GM23248 (cell line): ENCODE measurements at regions not wholly inside any gene's neighbourhood (a gene's known extent, or its start where the extent isn't known, plus 50 kb on each side); places are given as distances from the start of the nearest gene placed in this dataset.

ENCODE experiments used
- EZH2 ChIP-seq: fragments of 200-600 bp; sonication (generic); IDR thresholded peaks from 2 replicates; pipeline ENCODE4 v1.6.1; 2018; ENCODE audit warnings: antibody characterized with exemption, mild to moderate bottlenecking; ENCODE audit not compliant: insufficient read depth, poor library complexity, severe bottlenecking
- EZH2phosphoT487 ChIP-seq: fragments of 200-600 bp; sonication (generic); IDR thresholded peaks from 2 replicates; pipeline ENCODE4 v1.6.1; 2018; ENCODE audit warnings: antibody characterized with exemption, moderate library complexity, mild to moderate bottlenecking, low read depth; ENCODE audit not compliant: insufficient read depth

- TF ChIP-seq EZH2phosphoT487: no peak
- no peak for TF ChIP-seq EZH2
These were observed 99.5 kb downstream of the KDM5D start for GRCh38 chrY:19644889-19645638.
